B cell (primary cell): ENCODE measurements at regions not wholly inside any gene's neighbourhood (a gene's known extent, or its start where the extent isn't known, plus 50 kb on each side); places are given as distances from the start of the nearest gene placed in this dataset.

Experiments
- ATAC-seq: fragments of 200-7000 bp; cut with Tn5 transposase; one replicate; pipeline ENCODE4 v1.10.0; 2021; ENCODE audit warnings: low read depth, mild to moderate bottlenecking, moderate number of reproducible peaks, moderate library complexity
- CTCF ChIA-PET: fragments of 350-600 bp; sonication (Branson Sonifier 250); formaldehyde crosslinking; loops from one replicate; lab custom pipeline; 2021; ENCODE audit warnings: antibody characterized with exemption, inconsistent platforms; lab: Charles Lee
- POLR2A ChIA-PET: fragments of 350-600 bp; sonication (Branson Sonifier 250); formaldehyde crosslinking; loops from one replicate; lab custom pipeline; 2021; ENCODE audit warnings: antibody characterized with exemption; lab: Charles Lee
- DNase-seq: peaks from one replicate; pipeline ENCODE4 v3.0.0; 2013
- H2AFZ ChIP-seq: 2 replicates; pipeline ENCODE4 v1.6.1; 2012; ENCODE audit warnings: mild to moderate bottlenecking, low read depth, low read length; ENCODE audit not compliant: insufficient read depth, poor library complexity, severe bottlenecking
- H3K27ac ChIP-seq, 2 donors: 1 replicate in 1 of 2; 2 replicates in 1 of 2; pipeline ENCODE4 v1.5.1; 2012 to 2013; ENCODE audit warnings: low read length in 2 of 2, mild to moderate bottlenecking in 2 of 2, moderate library complexity in 1 of 2
- H3K27me3 ChIP-seq, 4 experiments: fragments of 200-600 bp in 1 of 4; sonication (generic) in 1 of 4; replicated peaks in 1 of 4; 1 replicate in 2 of 4; 2 replicates in 2 of 4; pipeline versions ENCODE4 v1.6.1 to v1.7.0; 2013 to 2016; ENCODE audit warnings: low read length in 3 of 4, mild to moderate bottlenecking in 2 of 4, mixed read lengths in 1 of 4, moderate library complexity in 1 of 4; ENCODE audit not compliant: insufficient read depth in 4 of 4, control insufficient read depth in 3 of 4; ENCODE audit errors: control extremely low read depth in 1 of 4
- H3K36me3 ChIP-seq, 2 experiments: replicated peaks in 1 of 2; 1 replicate in 1 of 2; 2 replicates in 1 of 2; pipeline versions ENCODE4 v1.6.1 to v1.7.1; 2013; ENCODE audit warnings: low read length in 1 of 2; ENCODE audit not compliant: insufficient read depth in 2 of 2, control insufficient read depth in 1 of 2; ENCODE audit errors: control extremely low read depth in 1 of 2, extremely low read depth in 1 of 2
- H3K4me1 ChIP-seq, 2 donors: fragments of 200-600 bp in 1 of 2; sonication (generic) in 1 of 2; 1 replicate in 1 of 2; 2 replicates in 1 of 2; pipeline versions ENCODE4 v1.5.1 to v1.6.1; 2013 to 2017; ENCODE audit warnings: low read length in 2 of 2; ENCODE audit not compliant: control insufficient read depth in 2 of 2, insufficient read depth in 2 of 2
- H3K4me2 ChIP-seq: replicated peaks from 2 replicates; pipeline ENCODE3; 2012; ENCODE audit warnings: mild to moderate bottlenecking, low read depth, low read length; ENCODE audit not compliant: poor library complexity, severe bottlenecking
- H3K4me3 ChIP-seq, 5 experiments: fragments of 200-600 bp in 1 of 5; sonication (generic) in 1 of 5; 1 replicate in 3 of 5; 2 replicates in 2 of 5; pipeline versions ENCODE4 v1.5.1 to v1.7.0; 2011 to 2016; ENCODE audit warnings: low read length in 4 of 5, mild to moderate bottlenecking in 4 of 5, low read depth in 2 of 5, control low read depth in 1 of 5, moderate library complexity in 1 of 5; ENCODE audit not compliant: insufficient read depth in 1 of 5; ENCODE audit errors: control extremely low read depth in 1 of 5, extremely low read depth in 1 of 5
- H3K79me2 ChIP-seq: fragments of 200-600 bp; sonication (generic); one replicate; pipeline ENCODE4 v1.6.0; 2016; ENCODE audit warnings: low read length; ENCODE audit not compliant: control insufficient read depth, insufficient read depth
- H3K9ac ChIP-seq: fragments of 200-600 bp; sonication (generic); 2 replicates; pipeline ENCODE4 v1.6.1; 2017; ENCODE audit warnings: mild to moderate bottlenecking, low read length, moderate library complexity
- H3K9me3 ChIP-seq, 3 donors: one replicate each; pipeline versions ENCODE4 v1.6.1 to v1.7.1; 2013; ENCODE audit warnings: low read length in 2 of 3; ENCODE audit not compliant: control insufficient read depth in 2 of 3, insufficient read depth in 1 of 3; ENCODE audit errors: control extremely low read depth in 1 of 3
- H4K20me1 ChIP-seq: 2 replicates; pipeline ENCODE4 v1.6.0; 2012; ENCODE audit warnings: mild to moderate bottlenecking, low read length; ENCODE audit not compliant: insufficient read depth, control insufficient read depth, poor library complexity, severe bottlenecking
- H3K27ac Mint-ChIP-seq: one replicate; pipeline ENCODE4 v1.8.0; 2021; ENCODE audit warnings: mixed read lengths
- H3K27me3 Mint-ChIP-seq: one replicate; pipeline ENCODE4 v1.8.0; 2021; ENCODE audit warnings: mixed read lengths
- H3K4me1 Mint-ChIP-seq: one replicate; pipeline ENCODE4 v1.8.0; 2021; ENCODE audit warnings: mixed read lengths
- H3K4me3 Mint-ChIP-seq: one replicate; pipeline ENCODE4 v1.8.0; 2021; ENCODE audit warnings: mixed read lengths
- H3K9me3 Mint-ChIP-seq: one replicate; pipeline ENCODE4 v1.8.0; 2022; ENCODE audit warnings: mixed read lengths; ENCODE audit not compliant: insufficient read depth
- CTCF ChIP-seq: fragments of 200-600 bp; IDR thresholded peaks from one replicate; pipeline ENCODE4 v1.8.0; 2022; ENCODE audit warnings: antibody characterized with exemption, mild to moderate bottlenecking
- EZH2 ChIP-seq: IDR thresholded peaks from 2 replicates; pipeline ENCODE4 v1.6.1; 2012; ENCODE audit warnings: borderline replicate concordance, low read depth, mild to moderate bottlenecking, moderate library complexity, low read length; ENCODE audit not compliant: insufficient read depth, poor library complexity, severe bottlenecking
- WGBS: methylation state at CpG from one replicate; pipeline ENCODE4 v1.1.5; 2013; ENCODE audit warnings: missing lambda C conversion rate; ENCODE audit not compliant: insufficient coverage; 5-methylcytosine and 5-hydroxymethylcytosine counted together
- intact Hi-C: fragments of 100-400 bp; cut with micrococcal nuclease; formaldehyde crosslinking; loops from one replicate; pipeline ENCODE4 v1.10.0; 2022

GRCh38 chr3:61449327-61450040 is 111.9 kb upstream of the PTPRG start:
- no peak overlapping the region for H3K4me2 ChIP-seq
- Mint-ChIP-seq H3K4me1 (no peaks in the 10 kb centered on the region), H3K27me3 (no peaks in the 10 kb centered on the region), H3K9me3 (no peaks in the 10 kb centered on the region), H3K27ac (no peak overlapping the region), H3K4me3 (no peak overlapping the region)
- TF ChIP-seq CTCF (no peak), EZH2 (no peak)
- H3K27ac ChIP-seq: no peak overlapping the region
- no peaks in the 10 kb centered on the region for H3K36me3 ChIP-seq
- H3K79me2 ChIP-seq: no peaks in the 10 kb centered on the region
- DNase-seq (no peak), ATAC-seq (no peak)
- H2AFZ ChIP-seq: no peak overlapping the region
- no peaks in the 10 kb centered on the region for H3K4me1 ChIP-seq
- H4K20me1 ChIP-seq: no peaks in the 10 kb centered on the region
- H3K9me3 ChIP-seq: no peaks in the 10 kb centered on the region
- ChIA-PET CTCF (no interaction called here), POLR2A (no interaction called here)
- intact Hi-C loops: no loop called here
- WGBS: 97% methylated on average over 2 of the region's 3 CpGs
- H3K4me3 ChIP-seq: no peak overlapping the region
- no peak overlapping the region for H3K9ac ChIP-seq
- no peaks in the 10 kb centered on the region for H3K27me3 ChIP-seq

- no peak overlapping the region for H3K4me3 ChIP-seq
- H3K9me3 ChIP-seq: no peaks in the 10 kb centered on the region
- WGBS: 75% methylated on average over 2 of the region's 2 CpGs
- ChIA-PET CTCF (no interaction called here), POLR2A (no interaction called here)
- no peak overlapping the region for H3K27ac ChIP-seq
- no peaks in the 10 kb centered on the region for H3K27me3 ChIP-seq
- no peak overlapping the region for H3K4me2 ChIP-seq
- Mint-ChIP-seq H3K4me3 (no peak overlapping the region), H3K4me1 (no peaks in the 10 kb centered on the region), H3K27me3 (no peaks in the 10 kb centered on the region), H3K9me3 (no peaks in the 10 kb centered on the region), H3K27ac (no peak overlapping the region)
- intact Hi-C loops: no loop called here
- no peaks in the 10 kb centered on the region for H3K4me1 ChIP-seq
- no peak for ATAC-seq
- H3K36me3 ChIP-seq: no peaks in the 10 kb centered on the region
- no peaks in the 10 kb centered on the region for H3K79me2 ChIP-seq
- no peaks in the 10 kb centered on the region for H4K20me1 ChIP-seq
- DNase-seq: no peak
- H3K9ac ChIP-seq: no peak overlapping the region
- TF ChIP-seq EZH2: no peak
- no peak for TF ChIP-seq CTCF
- H2AFZ ChIP-seq: no peak overlapping the region
These were observed 110.5 kb upstream of the PTPRG start for GRCh38 chr3:61450866-61451265.
